ENCODE measurements at regions not wholly inside any gene's neighbourhood (a gene's known extent, or its start where the extent isn't known, plus 50 kb on each side); places are given as distances from the start of the nearest gene placed in this dataset.
A peak's percentile ranks its signal among the peaks of the same experiment; 100 is the strongest.

DNA sequence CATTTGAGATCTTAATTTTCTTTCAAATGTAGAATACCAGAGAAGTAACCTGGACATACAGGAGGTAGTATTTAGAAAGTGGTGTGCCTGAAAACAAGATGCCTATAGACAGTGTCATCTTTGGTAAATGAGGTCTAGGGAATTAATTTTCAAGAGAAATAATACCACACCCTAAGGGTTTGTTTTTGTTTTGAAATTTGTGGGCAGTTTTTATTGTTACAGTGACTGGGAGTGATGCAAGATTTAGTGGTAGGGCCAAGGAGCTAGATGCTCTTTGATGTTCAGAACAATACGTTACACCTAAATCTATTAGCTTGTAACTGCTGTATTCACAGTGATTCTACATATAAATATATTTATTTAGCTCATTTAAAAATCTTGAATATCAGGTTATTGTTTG is 856.5 kb upstream of the MAP3K7 start:
- H3K9me3 Mint-ChIP-seq: no peaks in the 10 kb centered on the region
- ChIA-PET CTCF (no interaction called here), POLR2A (no interaction called here)

GRCh38 chr6:91442342-91442741 is 855.5 kb upstream of the MAP3K7 start:
- Mint-ChIP-seq H3K36me3 (ENCODE audit: low read depth) (no peaks in the 10 kb centered on the region), H3K4me3 (no peak overlapping the region), H3K27me3 (no peaks in the 10 kb centered on the region), H3K27ac (peak overlapping the region; percentile 71), H3K4me1 (peaks cover 7% of the 10 kb centered on the region), H3K9me3 (no peaks in the 10 kb centered on the region)
- CTCF ChIA-PET: no interaction called here
- POLR2A ChIA-PET: no interaction called here
- DNase-seq: no peak

More for the DNA sequence above, 856.5 kb upstream of the MAP3K7 start:
- no peak overlapping the region for H3K27ac Mint-ChIP-seq
- H3K4me3 Mint-ChIP-seq: no peak overlapping the region
- no peak for DNase-seq
- H3K36me3 Mint-ChIP-seq (ENCODE audit: low read depth): no peaks in the 10 kb centered on the region
- no peaks in the 10 kb centered on the region for H3K27me3 Mint-ChIP-seq
- H3K4me1 Mint-ChIP-seq: peaks cover 7% of the 10 kb centered on the region

GRCh38 chr6:91438570-91438969 is 851.7 kb upstream of the MAP3K7 start:
- Mint-ChIP-seq H3K4me3 (no peak overlapping the region), H3K9me3 (no peaks in the 10 kb centered on the region), H3K27me3 (no peaks in the 10 kb centered on the region), H3K27ac (no peak overlapping the region), H3K36me3 (ENCODE audit: low read depth) (no peaks in the 10 kb centered on the region), H3K4me1 (peaks cover 7% of the 10 kb centered on the region)
- CTCF ChIA-PET: no interaction called here
- POLR2A ChIA-PET: no interaction called here
- DNase-seq: no peak

DNA sequence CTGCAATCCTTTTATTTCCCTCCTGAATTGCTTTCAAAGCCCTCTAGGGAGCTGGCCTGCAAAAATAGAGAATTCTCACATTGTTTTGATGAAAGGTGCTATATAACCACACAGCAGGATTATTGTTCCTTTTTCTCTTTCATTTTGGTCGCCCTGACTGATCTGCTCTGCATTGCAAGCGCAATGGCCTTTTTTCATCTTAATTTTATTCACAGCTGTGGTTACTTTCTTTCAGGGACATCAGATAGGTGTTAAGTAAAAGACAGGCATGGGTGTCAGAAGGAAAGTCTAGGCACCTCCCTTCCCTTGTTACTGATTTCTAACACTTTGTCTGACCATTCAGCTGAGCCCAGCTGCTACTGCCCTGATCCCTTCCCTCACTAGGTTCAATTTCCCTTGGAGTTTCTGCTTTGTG is 850.5 kb upstream of the MAP3K7 start:
- CTCF ChIA-PET: no interaction called here
- Mint-ChIP-seq H3K4me3 (no peak overlapping the region), H3K27me3 (no peaks in the 10 kb centered on the region), H3K36me3 (ENCODE audit: low read depth) (no peaks in the 10 kb centered on the region), H3K4me1 (peaks cover 5% of the 10 kb centered on the region), H3K27ac (no peak overlapping the region), H3K9me3 (no peaks in the 10 kb centered on the region)
- DNase-seq: no peak
- POLR2A ChIA-PET: no interaction called here

DNA sequence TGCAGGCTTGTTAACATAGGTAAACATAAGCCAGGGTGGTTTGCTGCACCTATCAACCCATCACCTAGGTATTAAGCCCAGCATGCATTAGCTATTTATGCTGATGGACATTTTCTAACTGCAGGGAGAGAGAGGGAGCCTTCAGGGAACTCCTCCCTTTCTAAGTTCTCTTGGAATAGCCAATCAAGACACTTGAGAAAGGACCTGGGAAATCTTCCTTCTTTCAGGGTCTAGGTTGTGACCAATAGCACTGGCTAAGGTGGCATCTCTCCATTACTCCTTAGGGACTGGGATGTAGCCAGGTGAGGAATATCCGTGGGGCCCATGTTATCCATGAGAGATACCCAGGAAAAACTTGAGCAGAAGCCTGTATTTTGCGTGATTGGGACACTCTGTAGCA is 849.6 kb upstream of the MAP3K7 start:
- ChIA-PET POLR2A (no interaction called here), CTCF (no interaction called here)
- H3K36me3 Mint-ChIP-seq (ENCODE audit: low read depth): no peaks in the 10 kb centered on the region
- no peaks in the 10 kb centered on the region for H3K9me3 Mint-ChIP-seq
- no peak for DNase-seq
- H3K27me3 Mint-ChIP-seq: no peaks in the 10 kb centered on the region
- no peak overlapping the region for H3K27ac Mint-ChIP-seq
- H3K4me3 Mint-ChIP-seq: no peak overlapping the region
- H3K4me1 Mint-ChIP-seq: no peaks in the 10 kb centered on the region

- Mint-ChIP-seq H3K27ac (no peak overlapping the region), H3K4me1 (no peaks in the 10 kb centered on the region), H3K4me3 (no peak overlapping the region), H3K9me3 (no peaks in the 10 kb centered on the region), H3K36me3 (ENCODE audit: low read depth) (no peaks in the 10 kb centered on the region), H3K27me3 (no peaks in the 10 kb centered on the region)
- DNase-seq: no peak
- ChIA-PET POLR2A (no interaction called here), CTCF (no interaction called here)
Measured at GRCh38 chr6:91435630-91436029, 848.8 kb upstream of the MAP3K7 start.

DNA sequence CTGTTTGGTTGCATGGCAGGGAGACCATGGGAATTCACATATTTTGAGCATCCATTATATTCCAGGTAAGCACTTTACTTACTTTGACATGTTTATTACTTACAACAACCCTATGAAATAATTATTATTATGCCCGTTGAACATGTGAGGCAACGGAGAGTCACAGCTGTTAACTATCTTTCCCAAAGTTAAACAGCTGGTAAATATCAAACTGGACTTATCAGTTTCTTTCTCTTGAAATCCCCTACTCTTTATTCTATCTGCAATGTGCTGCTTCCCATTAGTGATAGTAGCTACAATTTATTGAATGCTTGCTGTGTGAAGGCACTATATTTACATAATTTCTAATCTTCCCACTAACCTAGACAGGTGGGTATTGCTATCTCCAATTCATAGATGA is 847.7 kb upstream of the MAP3K7 start:
- CTCF ChIA-PET: no interaction called here

GRCh38 chr6:91433660-91434534 is 847.0 kb upstream of the MAP3K7 start:
- Mint-ChIP-seq H3K4me1 (no peaks in the 10 kb centered on the region), H3K27me3 (no peaks in the 10 kb centered on the region), H3K27ac (no peak overlapping the region), H3K36me3 (ENCODE audit: low read depth) (no peaks in the 10 kb centered on the region), H3K9me3 (no peaks in the 10 kb centered on the region), H3K4me3 (no peak overlapping the region)
- ChIA-PET POLR2A (no interaction called here), CTCF (no interaction called here)
- no peak for DNase-seq

More for the DNA sequence above, 847.7 kb upstream of the MAP3K7 start:
- no peak for DNase-seq
- Mint-ChIP-seq H3K4me3 (no peak overlapping the region), H3K4me1 (no peaks in the 10 kb centered on the region), H3K27ac (no peak overlapping the region), H3K36me3 (ENCODE audit: low read depth) (no peaks in the 10 kb centered on the region), H3K9me3 (no peaks in the 10 kb centered on the region), H3K27me3 (no peaks in the 10 kb centered on the region)
- POLR2A ChIA-PET: no interaction called here

GRCh38 chr6:91428953-91429560 is 842.2 kb upstream of the MAP3K7 start:
- ChIA-PET CTCF (no interaction called here), POLR2A (no interaction called here)
- Mint-ChIP-seq H3K4me3 (no peak overlapping the region), H3K36me3 (ENCODE audit: low read depth) (no peaks in the 10 kb centered on the region), H3K27me3 (no peaks in the 10 kb centered on the region), H3K9me3 (no peaks in the 10 kb centered on the region), H3K4me1 (no peaks in the 10 kb centered on the region), H3K27ac (no peak overlapping the region)
- DNase-seq: no peak

GRCh38 chr6:91428296-91428695 is 841.4 kb upstream of the MAP3K7 start:
- POLR2A ChIA-PET: no interaction called here
- no peaks in the 10 kb centered on the region for H3K4me1 Mint-ChIP-seq
- CTCF ChIA-PET: no interaction called here
- no peak overlapping the region for H3K27ac Mint-ChIP-seq
- no peak for DNase-seq
- no peaks in the 10 kb centered on the region for H3K36me3 Mint-ChIP-seq (ENCODE audit: low read depth)
- no peaks in the 10 kb centered on the region for H3K9me3 Mint-ChIP-seq
- H3K27me3 Mint-ChIP-seq: no peaks in the 10 kb centered on the region
- no peak overlapping the region for H3K4me3 Mint-ChIP-seq

- no peaks in the 10 kb centered on the region for H3K36me3 Mint-ChIP-seq (ENCODE audit: low read depth)
- no peak overlapping the region for H3K4me3 Mint-ChIP-seq
- H3K4me1 Mint-ChIP-seq: no peaks in the 10 kb centered on the region
- POLR2A ChIA-PET: no interaction called here
- H3K9me3 Mint-ChIP-seq: peaks cover 4% of the 10 kb centered on the region
- no peak for DNase-seq
- CTCF ChIA-PET: no interaction called here
- H3K27me3 Mint-ChIP-seq: no peaks in the 10 kb centered on the region
- H3K27ac Mint-ChIP-seq: no peak overlapping the region
Measured at GRCh38 chr6:91420243-91420642, 833.4 kb upstream of the MAP3K7 start.

DNA sequence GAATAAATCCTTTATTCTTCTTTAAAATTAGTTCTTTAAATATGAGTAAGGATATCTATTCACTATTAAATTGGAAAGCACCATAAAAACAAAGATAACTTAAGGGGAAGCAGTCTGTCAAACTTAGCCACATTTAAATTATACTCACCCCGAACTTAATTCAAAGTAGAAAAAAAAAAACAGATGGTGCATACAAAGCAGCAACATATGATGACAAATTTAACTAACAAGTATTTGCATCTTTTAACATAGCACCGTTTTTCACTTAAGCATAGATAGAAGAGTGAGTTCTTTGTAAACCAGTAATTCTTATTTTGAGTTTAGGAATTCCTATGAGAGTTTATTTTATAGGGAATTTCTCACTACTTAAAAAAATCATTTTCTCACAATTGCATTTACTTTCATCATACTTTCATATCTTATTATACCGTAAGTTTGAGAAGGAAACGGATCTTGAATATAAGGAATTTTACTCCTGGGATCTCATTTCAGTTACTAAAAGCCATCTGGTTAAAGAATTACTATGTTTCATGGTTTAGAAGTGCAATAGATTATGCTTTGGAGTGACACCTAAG is 828.2 kb upstream of the MAP3K7 start:
- CTCF ChIA-PET: no interaction called here
- DNase-seq: no peak
- Mint-ChIP-seq H3K4me1 (no peaks in the 10 kb centered on the region), H3K27ac (no peak overlapping the region), H3K9me3 (peaks cover 4% of the 10 kb centered on the region), H3K36me3 (ENCODE audit: low read depth) (no peaks in the 10 kb centered on the region), H3K4me3 (no peak overlapping the region), H3K27me3 (no peaks in the 10 kb centered on the region)
- POLR2A ChIA-PET: no interaction called here

DNA sequence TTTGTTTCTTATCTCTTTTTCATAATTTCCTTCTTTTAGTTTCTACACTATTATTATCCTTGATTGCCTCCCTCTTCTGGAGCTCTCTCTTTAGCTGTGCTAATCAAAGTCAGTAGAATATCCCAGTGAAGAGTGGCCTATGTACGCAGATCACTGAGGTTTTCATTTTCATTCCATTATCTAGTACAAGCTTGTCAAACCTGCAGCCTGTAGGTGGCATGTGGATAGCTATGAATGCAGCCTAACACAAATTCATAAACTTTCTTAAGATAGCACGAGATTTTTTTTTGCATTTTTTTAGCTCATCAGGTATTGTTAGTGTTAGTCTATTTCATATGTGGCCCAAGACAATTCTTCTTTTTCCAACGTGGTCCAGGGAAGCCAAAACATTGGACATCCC is 825.7 kb upstream of the MAP3K7 start:
- Mint-ChIP-seq H3K27me3 (no peaks in the 10 kb centered on the region), H3K36me3 (ENCODE audit: low read depth) (no peaks in the 10 kb centered on the region), H3K9me3 (no peaks in the 10 kb centered on the region), H3K27ac (no peak overlapping the region), H3K4me3 (no peak overlapping the region), H3K4me1 (no peaks in the 10 kb centered on the region)
- POLR2A ChIA-PET: no interaction called here
- CTCF ChIA-PET: no interaction called here
- no peak for DNase-seq

DNA sequence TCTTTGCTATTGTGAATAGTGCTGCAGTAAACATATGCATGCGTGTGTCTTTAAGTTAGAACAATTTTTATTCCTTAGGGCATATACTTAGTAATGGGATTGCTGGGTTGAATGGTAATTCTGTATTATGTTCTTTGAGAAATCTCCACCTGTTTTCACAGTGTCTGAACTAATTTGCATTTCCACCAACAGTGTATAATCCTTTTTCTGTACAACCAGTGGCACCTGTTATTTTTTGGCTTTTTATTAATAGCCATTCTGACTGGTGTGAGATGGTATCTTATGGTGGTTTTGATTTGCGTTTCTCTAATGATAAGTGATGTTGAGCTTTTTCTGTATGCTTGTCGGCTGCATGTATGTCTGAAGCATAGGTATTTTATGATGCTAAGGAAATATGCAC is 820.8 kb upstream of the MAP3K7 start:
- Mint-ChIP-seq H3K9me3 (peaks cover 3% of the 10 kb centered on the region), H3K4me1 (no peaks in the 10 kb centered on the region), H3K27ac (no peak overlapping the region), H3K36me3 (ENCODE audit: low read depth) (no peaks in the 10 kb centered on the region), H3K27me3 (no peaks in the 10 kb centered on the region), H3K4me3 (no peak overlapping the region)
- ChIA-PET CTCF (no interaction called here), POLR2A (no interaction called here)
- no peak for DNase-seq
